ENCODE measurements at regions not wholly inside any gene's neighbourhood (a gene's known extent, or its start where the extent isn't known, plus 50 kb on each side); places are given as distances from the start of the nearest gene placed in this dataset.

DNA sequence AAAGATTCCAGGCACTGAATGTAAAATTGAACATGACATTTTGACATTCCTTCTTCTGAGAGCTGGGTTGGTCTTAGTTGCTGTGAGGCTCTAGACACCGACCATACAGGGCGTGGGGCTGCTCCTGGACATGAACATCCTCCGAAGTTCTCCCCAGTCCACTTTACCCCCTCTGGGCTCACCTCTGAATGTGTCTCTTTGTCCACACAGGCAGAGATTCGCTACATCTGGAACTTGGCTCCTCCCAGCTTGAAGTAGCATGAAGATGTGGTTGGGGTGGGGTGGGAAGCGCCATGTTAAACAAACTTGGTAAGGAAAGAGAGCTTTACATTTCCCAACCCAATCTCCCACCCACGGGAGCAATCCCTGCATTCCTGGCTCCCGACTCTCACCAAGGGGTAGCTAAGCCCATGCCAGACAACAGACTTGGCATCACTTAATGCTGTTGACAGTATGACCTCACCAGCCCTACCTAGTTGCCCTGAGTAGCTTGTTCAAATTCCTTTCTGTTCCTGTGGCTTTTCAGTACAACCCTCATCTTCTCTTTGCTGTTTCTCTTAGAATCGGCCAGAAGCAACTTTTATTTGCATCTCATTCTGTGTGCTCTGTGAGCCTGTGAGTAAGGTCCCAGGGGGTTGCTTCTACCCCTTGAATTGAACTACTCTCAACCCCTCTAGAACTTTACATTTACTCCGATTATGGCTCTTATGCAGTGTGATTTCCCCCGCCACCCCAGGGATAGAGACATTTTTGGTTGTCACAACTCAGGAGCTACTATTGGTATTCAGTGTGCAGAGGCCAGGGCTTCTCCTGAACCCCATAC lies 211.4 kb downstream of the SEC23IP start:
- TF ChIP-seq YY1 (IDR thresholded peaks at IDR 0.05; ENCODE audit: insufficient read depth, insufficient read length): no peak
- TF ChIP-seq SUZ12 (IDR thresholded peaks at IDR 0.05; ENCODE audit: extremely low read depth, insufficient read depth, insufficient read length): no peak
